ENCODE measurements at regions not wholly inside any gene's neighbourhood (a gene's known extent, or its start where the extent isn't known, plus 50 kb on each side); places are given as distances from the start of the nearest gene placed in this dataset.
"Not testable (repeated sequence)": the region's sequence is repeated elsewhere in the genome, so short reads cannot be mapped to it uniquely, and the experiment has no call there.

DNA sequence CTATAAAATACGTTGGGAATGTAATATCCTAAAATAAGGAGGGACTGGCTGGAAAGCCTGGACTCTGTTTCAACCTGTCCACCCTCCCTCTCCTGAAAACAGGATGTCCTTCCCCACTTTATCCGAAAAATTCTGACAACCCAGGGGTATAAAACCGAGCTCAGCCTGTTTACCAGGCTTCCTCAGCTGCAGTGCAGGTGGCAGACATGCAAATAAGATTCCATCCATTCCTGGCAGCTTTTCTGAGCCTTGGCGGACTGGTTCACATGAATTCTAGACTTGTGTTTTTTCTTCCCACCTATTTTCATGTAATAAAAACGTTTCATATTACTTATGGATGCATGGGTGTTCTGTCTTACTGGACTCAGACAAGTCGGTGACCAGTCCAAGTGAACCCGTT is 479.3 kb downstream of the KCNJ18 start:
- Histone ChIP-seq H3K9me2 (replicated peaks; ENCODE audit: insufficient read depth, low read length) (no peaks in the 10 kb centered on the region), H3K9me3 (replicated peaks; ENCODE audit: insufficient read depth, low read length) (no peaks in the 10 kb centered on the region), H3K27me3 (replicated peaks; ENCODE audit: insufficient read depth, low read length) (no peaks in the 10 kb centered on the region), H3K4me2 (ENCODE audit: low read depth, low read length) (no peak overlapping the region), H3K4me3 (ENCODE audit: low read length) (no peak overlapping the region), H3K36me3 (replicated peaks; ENCODE audit: insufficient read depth, low read length) (no peaks in the 10 kb centered on the region), H3K27ac (ENCODE audit: low read length) (no peak overlapping the region), H3K4me1 (ENCODE audit: low read length) (no peaks in the 10 kb centered on the region), H3K9ac (ENCODE audit: low read length) (no peak overlapping the region), H3F3A (ENCODE audit: insufficient read depth, low read length) (no peaks in the 10 kb centered on the region), H4K20me1 (ENCODE audit: insufficient read depth, low read length) (no peaks in the 10 kb centered on the region), H2AFZ (ENCODE audit: low read length) (no peak overlapping the region), H3K79me2 (ENCODE audit: low read length) (no peaks in the 10 kb centered on the region)
- DNase-seq, result no peak
- no peak for TF ChIP-seq EZH2 (optimal IDR thresholded peaks at IDR 0.05; ENCODE audit: low read depth, low read length)
- no peak for TF ChIP-seq EZH2phosphoT487 (IDR thresholded peaks at IDR 0.05; ENCODE audit: low read length)
- TF ChIP-seq, protein P1, sequence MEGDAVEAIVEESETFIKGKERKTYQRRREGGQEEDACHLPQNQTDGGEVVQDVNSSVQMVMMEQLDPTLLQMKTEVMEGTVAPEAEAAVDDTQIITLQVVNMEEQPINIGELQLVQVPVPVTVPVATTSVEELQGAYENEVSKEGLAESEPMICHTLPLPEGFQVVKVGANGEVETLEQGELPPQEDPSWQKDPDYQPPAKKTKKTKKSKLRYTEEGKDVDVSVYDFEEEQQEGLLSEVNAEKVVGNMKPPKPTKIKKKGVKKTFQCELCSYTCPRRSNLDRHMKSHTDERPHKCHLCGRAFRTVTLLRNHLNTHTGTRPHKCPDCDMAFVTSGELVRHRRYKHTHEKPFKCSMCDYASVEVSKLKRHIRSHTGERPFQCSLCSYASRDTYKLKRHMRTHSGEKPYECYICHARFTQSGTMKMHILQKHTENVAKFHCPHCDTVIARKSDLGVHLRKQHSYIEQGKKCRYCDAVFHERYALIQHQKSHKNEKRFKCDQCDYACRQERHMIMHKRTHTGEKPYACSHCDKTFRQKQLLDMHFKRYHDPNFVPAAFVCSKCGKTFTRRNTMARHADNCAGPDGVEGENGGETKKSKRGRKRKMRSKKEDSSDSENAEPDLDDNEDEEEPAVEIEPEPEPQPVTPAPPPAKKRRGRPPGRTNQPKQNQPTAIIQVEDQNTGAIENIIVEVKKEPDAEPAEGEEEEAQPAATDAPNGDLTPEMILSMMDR (IDR thresholded peaks at IDR 0.05; ENCODE audit: low read length), result no peak

DNA sequence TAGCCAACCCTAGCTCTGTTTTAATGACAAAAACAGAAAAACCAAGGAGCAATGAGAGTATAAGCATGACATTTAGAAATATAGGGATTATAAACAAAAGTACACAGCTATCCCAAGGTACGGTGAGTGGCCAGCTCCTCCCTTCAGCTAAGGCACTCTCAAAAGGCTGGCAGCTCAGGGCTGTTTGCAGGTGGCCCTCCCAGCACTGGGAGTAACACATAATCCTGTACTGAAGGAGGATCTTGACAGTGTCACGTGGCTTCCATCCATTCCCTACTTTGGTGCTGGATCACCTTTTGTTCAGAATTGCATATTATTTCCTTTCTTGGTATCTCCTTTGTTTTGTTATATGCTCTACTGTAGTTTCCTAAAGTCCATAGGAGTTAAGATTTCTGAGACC is 500.8 kb downstream of the KCNJ18 start:
- no peak for DNase-seq
- H3K9me3 ChIP-seq (replicated peaks; ENCODE audit: insufficient read depth, low read length), result no peaks in the 10 kb centered on the region
- H3K4me2 ChIP-seq (ENCODE audit: low read depth, low read length), result no peak overlapping the region
- no peak overlapping the region for H2AFZ ChIP-seq (ENCODE audit: low read length)
- no peak overlapping the region for H3K9ac ChIP-seq (ENCODE audit: low read length)
- no peaks in the 10 kb centered on the region for H3K36me3 ChIP-seq (replicated peaks; ENCODE audit: insufficient read depth, low read length)
- TF ChIP-seq, protein P1 (IDR thresholded peaks at IDR 0.05; ENCODE audit: low read length), result no peak
- no peak for TF ChIP-seq EZH2phosphoT487 (IDR thresholded peaks at IDR 0.05; ENCODE audit: low read length)
- no peak for TF ChIP-seq EZH2 (optimal IDR thresholded peaks at IDR 0.05; ENCODE audit: low read depth, low read length)
- H4K20me1 ChIP-seq (ENCODE audit: insufficient read depth, low read length), result no peaks in the 10 kb centered on the region
- H3K27me3 ChIP-seq (replicated peaks; ENCODE audit: insufficient read depth, low read length), result no peaks in the 10 kb centered on the region
- H3K9me2 ChIP-seq (replicated peaks; ENCODE audit: insufficient read depth, low read length), result no peaks in the 10 kb centered on the region
- no peaks in the 10 kb centered on the region for H3K79me2 ChIP-seq (ENCODE audit: low read length)
- H3F3A ChIP-seq (ENCODE audit: insufficient read depth, low read length), result no peaks in the 10 kb centered on the region
- H3K27ac ChIP-seq (ENCODE audit: low read length), result no peak overlapping the region
- no peaks in the 10 kb centered on the region for H3K4me1 ChIP-seq (ENCODE audit: low read length)
- no peak overlapping the region for H3K4me3 ChIP-seq (ENCODE audit: low read length)

DNA sequence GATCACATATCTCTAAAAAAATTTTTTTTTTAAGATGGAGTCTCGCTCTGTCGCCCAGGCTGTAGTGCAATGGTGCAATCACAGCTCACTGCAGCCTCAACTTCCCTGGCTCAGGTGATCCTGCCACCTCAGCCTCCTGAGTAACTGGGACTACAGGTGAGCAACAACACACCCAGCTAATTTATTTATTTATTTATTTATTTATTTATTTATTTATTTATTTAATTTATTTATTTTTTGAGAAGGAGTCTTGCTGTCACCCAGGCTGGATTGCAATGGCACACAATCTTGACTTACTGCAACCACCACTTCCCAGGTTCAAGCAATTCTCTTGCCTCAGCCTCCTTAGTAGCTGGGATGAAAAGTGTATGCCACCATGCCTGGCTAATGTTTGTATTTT is 507.9 kb downstream of the KCNJ18 start:
- H3K27me3 ChIP-seq (replicated peaks; ENCODE audit: insufficient read depth, low read length); DNase-seq; H2AFZ ChIP-seq (ENCODE audit: low read length); H3F3A ChIP-seq (ENCODE audit: insufficient read depth, low read length); H3K79me2 ChIP-seq (ENCODE audit: low read length); H3K4me1 ChIP-seq (ENCODE audit: low read length); H3K9me2 ChIP-seq (replicated peaks; ENCODE audit: insufficient read depth, low read length); H3K4me3 ChIP-seq (ENCODE audit: low read length); H3K4me2 ChIP-seq (ENCODE audit: low read depth, low read length); H3K9ac ChIP-seq (ENCODE audit: low read length); H4K20me1 ChIP-seq (ENCODE audit: insufficient read depth, low read length); H3K9me3 ChIP-seq (replicated peaks; ENCODE audit: insufficient read depth, low read length); H3K36me3 ChIP-seq (replicated peaks; ENCODE audit: insufficient read depth, low read length); H3K27ac ChIP-seq (ENCODE audit: low read length): not testable (repeated sequence)

DNA sequence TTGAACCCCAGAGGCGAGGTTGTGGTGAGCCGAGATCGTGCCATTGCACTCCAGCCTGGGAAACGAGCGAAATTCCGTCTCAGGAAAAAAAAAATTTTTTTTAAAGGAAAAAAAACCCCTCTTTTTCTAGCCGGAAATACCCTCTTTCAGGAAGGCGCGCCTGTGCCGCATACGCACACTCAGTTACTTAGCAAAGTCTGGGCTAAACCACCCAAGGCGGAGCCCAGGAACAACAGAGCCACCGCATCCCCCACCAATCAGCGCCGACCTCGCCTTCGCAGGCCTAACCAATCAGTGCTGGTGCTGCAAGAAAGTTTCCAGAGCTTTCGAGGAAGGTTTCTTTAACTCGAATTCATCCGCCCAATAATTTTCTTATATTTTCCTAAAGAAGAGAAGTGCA is 510.4 kb downstream of the KCNJ18 start:
- Histone ChIP-seq H3K4me1 (ENCODE audit: low read length) (no peaks in the 10 kb centered on the region), H2AFZ (ENCODE audit: low read length) (no peak overlapping the region), H3K9me3 (replicated peaks; ENCODE audit: insufficient read depth, low read length) (no peaks in the 10 kb centered on the region), H4K20me1 (ENCODE audit: insufficient read depth, low read length) (no peaks in the 10 kb centered on the region), H3K36me3 (replicated peaks; ENCODE audit: insufficient read depth, low read length) (no peaks in the 10 kb centered on the region), H3K9ac (ENCODE audit: low read length) (no peak overlapping the region), H3K27me3 (replicated peaks; ENCODE audit: insufficient read depth, low read length) (no peaks in the 10 kb centered on the region), H3K27ac (ENCODE audit: low read length) (no peak overlapping the region), H3F3A (ENCODE audit: insufficient read depth, low read length) (no peaks in the 10 kb centered on the region), H3K4me3 (ENCODE audit: low read length) (no peak overlapping the region), H3K9me2 (replicated peaks; ENCODE audit: insufficient read depth, low read length) (no peaks in the 10 kb centered on the region), H3K4me2 (ENCODE audit: low read depth, low read length) (no peak overlapping the region), H3K79me2 (ENCODE audit: low read length) (no peaks in the 10 kb centered on the region)
- TF ChIP-seq EZH2 (optimal IDR thresholded peaks at IDR 0.05; ENCODE audit: low read depth, low read length), result no peak
- TF ChIP-seq EZH2phosphoT487 (IDR thresholded peaks at IDR 0.05; ENCODE audit: low read length), result no peak
- TF ChIP-seq, protein P1 (IDR thresholded peaks at IDR 0.05; ENCODE audit: low read length), result no peak
- no peak for DNase-seq
